Brain microvascular endothelial cell (primary cell): ENCODE measurements at regions not wholly inside any gene's neighbourhood (a gene's known extent, or its start where the extent isn't known, plus 50 kb on each side); places are given as distances from the start of the nearest gene placed in this dataset.
"Not testable (repeated sequence)": the region's sequence is repeated elsewhere in the genome, so short reads cannot be mapped to it uniquely, and the experiment has no call there.

Experiments used
- DNase-seq: peaks from one replicate; pipeline ENCODE4 v3.0.0-alpha.2; 2020
- H3K27ac ChIP-seq: fragments of 250-450 bp; sonication (Bioruptor Pico); 2 replicates; pipeline ENCODE4 v1.5.1; 2020; ENCODE audit warnings: mild to moderate bottlenecking, moderate library complexity
- H3K27me3 ChIP-seq: fragments of 250-450 bp; sonication (Bioruptor Pico); replicated peaks from 2 replicates; pipeline ENCODE4 v1.5.1; 2020; ENCODE audit warnings: mild to moderate bottlenecking
- H3K36me3 ChIP-seq: fragments of 250-450 bp; sonication (Bioruptor Pico); replicated peaks from 2 replicates; pipeline ENCODE4 v1.5.1; 2020; ENCODE audit warnings: mild to moderate bottlenecking
- H3K4me3 ChIP-seq: 2 replicates; pipeline ENCODE4 v1.5.1; 2011; ENCODE audit warnings: low read depth, mild to moderate bottlenecking, control low read depth, low read length, moderate library complexity
- CTCF ChIP-seq: IDR thresholded peaks from 2 replicates; pipeline ENCODE4 v1.5.1; 2011; ENCODE audit warnings: low read depth, mild to moderate bottlenecking, moderate library complexity, low read length, control low read depth, inconsistent platforms; ENCODE audit errors: missing control alignments
- in situ Hi-C: cut with HindIII; loops from 2 replicates; pipeline ENCODE4 v1.10.0; 2017; ENCODE audit warnings: low sequenced_read_pairs, low pct_ligation_motif_present

DNA sequence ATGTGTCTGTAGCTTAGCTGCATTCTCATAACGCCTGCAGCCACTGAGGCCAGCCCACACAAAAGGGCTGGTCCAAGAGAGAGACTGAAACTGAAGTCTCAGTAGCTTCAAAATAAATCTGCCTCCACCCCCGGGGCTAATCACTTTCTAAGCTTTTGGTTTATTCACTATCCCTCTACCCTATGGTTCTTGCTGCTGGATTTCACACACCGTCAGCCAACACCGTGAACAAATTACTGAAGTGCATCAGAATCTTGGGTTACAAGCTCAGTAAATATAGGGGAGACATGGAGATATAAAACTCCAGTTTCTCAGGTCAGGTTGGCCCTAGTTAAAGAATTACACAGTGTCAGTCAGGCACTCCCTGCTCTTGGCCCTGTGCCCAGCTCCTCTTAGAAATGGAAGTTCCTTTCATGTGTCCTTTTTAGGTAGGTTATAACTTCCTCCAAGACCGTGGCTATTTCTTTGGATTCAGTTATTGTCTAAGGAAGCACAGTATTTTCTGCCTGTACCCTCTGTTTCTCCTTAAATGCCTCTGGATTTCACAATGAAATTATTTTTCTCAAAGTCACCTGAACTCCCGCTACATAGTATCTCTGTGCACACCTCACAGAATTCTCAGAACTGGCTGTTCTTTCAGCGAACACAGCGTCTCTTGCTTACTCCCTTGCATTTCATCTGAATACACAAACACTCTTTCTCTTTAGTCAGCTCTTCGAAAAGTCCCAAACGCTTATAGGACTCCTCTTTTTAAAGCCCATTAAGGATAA, 112.5 kb downstream of the FAM174A start:
- DNase-seq, result peak; percentile 29
- TF ChIP-seq CTCF, result no peak
- H3K4me3 ChIP-seq, result no peak overlapping the region
- in situ Hi-C loops, result no loop called here
- no peaks in the 10 kb centered on the region for H3K36me3 ChIP-seq
- H3K27ac ChIP-seq, result no peak overlapping the region
- no peaks in the 10 kb centered on the region for H3K27me3 ChIP-seq

DNA sequence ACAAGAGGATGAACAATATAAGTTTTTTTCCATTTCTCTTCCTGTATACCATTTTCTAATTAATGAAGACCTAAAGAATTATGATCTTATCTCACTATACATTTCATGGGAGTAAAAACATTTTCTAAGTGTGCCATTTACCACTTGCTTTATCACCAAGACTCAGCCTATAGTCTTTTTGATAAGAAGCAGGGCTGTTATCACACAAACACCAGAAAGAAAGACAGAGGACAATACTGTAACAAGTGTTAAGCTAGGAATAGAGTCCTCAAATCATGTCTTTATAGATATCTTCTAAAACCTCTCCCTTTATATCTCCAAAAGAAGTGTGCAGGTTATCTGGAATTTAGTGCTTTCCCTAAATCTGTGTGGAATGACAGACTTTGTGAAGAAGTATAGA, 119.7 kb downstream of the FAM174A start:
- no peak for TF ChIP-seq CTCF
- H3K4me3 ChIP-seq, result no peak overlapping the region
- no peak overlapping the region for H3K27ac ChIP-seq
- no peak for DNase-seq
- in situ Hi-C loops, result no loop called here
- H3K27me3 ChIP-seq, result no peaks in the 10 kb centered on the region
- no peaks in the 10 kb centered on the region for H3K36me3 ChIP-seq

GRCh38 chr5:100656771-100657170, 121.6 kb downstream of the FAM174A start:
- H3K36me3 ChIP-seq, H3K27me3 ChIP-seq, H3K27ac ChIP-seq, H3K4me3 ChIP-seq, DNase-seq, in situ Hi-C loops: not testable (repeated sequence)

DNA sequence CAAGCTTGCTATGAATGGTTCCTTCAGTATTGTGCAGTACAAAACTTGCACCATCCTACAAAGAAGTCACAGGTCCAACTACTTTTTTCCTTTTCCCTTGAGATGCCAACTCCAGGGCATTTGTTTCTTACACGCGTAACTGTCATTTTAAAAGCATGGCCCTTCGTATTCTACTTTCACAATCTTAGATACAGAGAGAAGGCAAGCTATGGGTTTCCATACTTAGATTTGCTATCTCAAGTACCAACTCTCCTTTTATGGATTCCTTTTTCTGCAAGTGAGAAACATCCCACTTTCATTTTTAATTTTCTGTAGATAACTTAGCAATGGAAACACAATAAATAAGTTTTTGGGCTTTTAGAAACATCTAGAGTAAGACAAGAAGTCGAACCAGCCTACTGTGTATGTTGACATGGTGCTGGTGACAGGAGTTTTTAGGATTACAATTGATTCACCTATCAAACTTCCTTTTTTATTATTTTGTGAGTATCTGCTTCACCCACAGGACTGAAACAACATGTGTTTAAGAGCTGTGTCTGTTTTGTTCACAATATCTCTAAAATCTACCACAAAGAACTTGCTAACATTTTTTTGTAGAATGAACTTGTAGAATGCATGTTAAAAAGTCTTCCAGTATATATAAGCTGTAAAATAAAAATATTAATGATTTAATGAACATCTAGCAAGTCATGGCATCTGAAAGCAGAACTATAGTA, 124.1 kb downstream of the FAM174A start:
- DNase-seq, result no peak
- in situ Hi-C loops, result no loop called here
- Histone ChIP-seq H3K4me3 (no peak overlapping the region), H3K36me3 (no peaks in the 10 kb centered on the region), H3K27me3 (no peaks in the 10 kb centered on the region), H3K27ac (no peak overlapping the region)
- no peak for TF ChIP-seq CTCF

GRCh38 chr5:100664140-100664539, 129.0 kb downstream of the FAM174A start:
- H3K36me3 ChIP-seq, result no peaks in the 10 kb centered on the region
- no peak overlapping the region for H3K27ac ChIP-seq
- DNase-seq, result no peak
- in situ Hi-C loops, result no loop called here
- H3K4me3 ChIP-seq, result no peak overlapping the region
- TF ChIP-seq CTCF, result no peak
- H3K27me3 ChIP-seq, result no peaks in the 10 kb centered on the region

- peak overlapping the region; percentile 62 for H3K27ac ChIP-seq
- DNase-seq, result peak; percentile 67
- no peak for TF ChIP-seq CTCF
These were observed 132.0 kb downstream of the FAM174A start for GRCh38 chr5:100667161-100667630.

More at GRCh38 chr5:100667161-100667630, 132.0 kb downstream of the FAM174A start:
- in situ Hi-C loops, result no loop called here
- no peak overlapping the region for H3K4me3 ChIP-seq
- H3K36me3 ChIP-seq, result no peaks in the 10 kb centered on the region
- H3K27me3 ChIP-seq, result no peaks in the 10 kb centered on the region
